ENCODE measurements at regions not wholly inside any gene's neighbourhood (a gene's known extent, or its start where the extent isn't known, plus 50 kb on each side); places are given as distances from the start of the nearest gene placed in this dataset.

DNA sequence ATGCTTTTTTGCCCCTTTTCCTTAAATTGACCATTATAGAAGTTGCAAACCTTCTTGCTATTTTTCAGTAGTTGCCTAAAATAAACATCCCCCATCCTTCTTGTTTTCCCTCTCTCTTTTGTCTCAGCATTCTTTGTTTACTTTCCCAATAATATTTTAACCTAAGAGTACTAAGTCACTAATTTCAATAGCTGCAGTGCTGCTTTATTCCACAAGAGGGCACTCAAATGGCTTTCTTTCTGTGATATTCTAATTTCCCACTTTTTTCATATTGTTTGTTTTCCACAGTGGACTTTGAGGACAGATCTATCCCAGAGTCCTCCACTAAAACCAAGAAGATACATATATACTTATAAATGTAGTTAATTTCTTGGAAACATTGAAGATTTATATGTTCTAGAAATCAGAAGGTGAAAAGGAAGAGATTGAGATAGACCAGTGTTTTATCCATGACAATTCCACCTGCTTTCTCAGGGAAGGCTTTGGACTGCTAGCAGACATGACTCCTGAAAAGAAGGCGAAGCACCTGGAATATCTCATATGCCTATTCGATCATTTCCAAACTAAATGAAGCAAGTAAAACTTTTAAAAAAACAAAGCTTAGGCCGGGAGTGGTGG is 104.8 kb upstream of the GRIK1 start:
- ATAC-seq = no peak
- H4K20me1 ChIP-seq (replicated peaks; ENCODE audit: insufficient read depth) = no peaks in the 10 kb centered on the region
- H3K36me3 ChIP-seq (ENCODE audit: insufficient read depth) = no peaks in the 10 kb centered on the region
- no peak overlapping the region for H3K4me3 Mint-ChIP-seq
- peaks cover 2% of the 10 kb centered on the region for H3K27me3 Mint-ChIP-seq (ENCODE audit: insufficient read depth, low read depth, poor library complexity)
- no peaks in the 10 kb centered on the region; the same call in 2 of the 3 replicates for H3K9me3 Mint-ChIP-seq
- H3F3A ChIP-seq (replicated peaks; ENCODE audit: low read depth) = no peaks in the 10 kb centered on the region
- H3K4me1 Mint-ChIP-seq = peaks cover 5% of the 10 kb centered on the region; the same call in 2 of the 3 replicates
- H3K4me3 ChIP-seq = no peak overlapping the region
- peak overlapping the region; percentile 14; the same call in 1 of the 2 replicates for H3K27ac Mint-ChIP-seq
- no peaks in the 10 kb centered on the region for H3K9me2 ChIP-seq (ENCODE audit: insufficient read depth)
- no peaks in the 10 kb centered on the region for H3K4me1 ChIP-seq (ENCODE audit: insufficient read depth)
- no peak overlapping the region for H3K4me2 ChIP-seq
- no peak overlapping the region for H2AFZ ChIP-seq
- no peak for TF ChIP-seq POLR2AphosphoS5 (IDR thresholded peaks at IDR 0.05; ENCODE audit: low read depth)
- peak; percentile 57 to 98 for TF ChIP-seq CTCF (conservative IDR thresholded peaks at IDR 0.05; ENCODE audit: low read depth in 2 of 2)
- H3K27ac ChIP-seq (ENCODE audit: low read depth) = no peak overlapping the region
- H3K27me3 ChIP-seq (ENCODE audit: insufficient read depth) = no peaks in the 10 kb centered on the region
- DNase-seq (ENCODE audit: low spot score) = peak; percentile 60
- H3K36me3 Mint-ChIP-seq (ENCODE audit: low read depth) = no peaks in the 10 kb centered on the region
- no peaks in the 10 kb centered on the region for H3K79me2 ChIP-seq (replicated peaks; ENCODE audit: insufficient read depth)

GRCh38 chr21:30042443-30042842 is 102.6 kb upstream of the GRIK1 start:
- Histone ChIP-seq H2AFZ (no peak overlapping the region), H3K36me3 (ENCODE audit: insufficient read depth) (no peaks in the 10 kb centered on the region), H3K9me2 (ENCODE audit: insufficient read depth) (no peaks in the 10 kb centered on the region), H3F3A (replicated peaks; ENCODE audit: low read depth) (no peaks in the 10 kb centered on the region), H3K4me1 (ENCODE audit: insufficient read depth) (no peaks in the 10 kb centered on the region), H3K27me3 (ENCODE audit: insufficient read depth) (no peaks in the 10 kb centered on the region), H3K79me2 (replicated peaks; ENCODE audit: insufficient read depth) (no peaks in the 10 kb centered on the region), H3K4me2 (no peak overlapping the region), H3K4me3 (no peak overlapping the region), H4K20me1 (replicated peaks; ENCODE audit: insufficient read depth) (no peaks in the 10 kb centered on the region), H3K27ac (ENCODE audit: low read depth) (no peak overlapping the region)
- ATAC-seq (no peak), DNase-seq (ENCODE audit: low spot score) (no peak)
- H3K27me3 Mint-ChIP-seq (ENCODE audit: insufficient read depth, low read depth, poor library complexity) = peaks cover 2% of the 10 kb centered on the region
- no peak overlapping the region for H3K27ac Mint-ChIP-seq
- H3K9me3 Mint-ChIP-seq = no peaks in the 10 kb centered on the region; the same call in 2 of the 3 replicates
- peaks cover 5% of the 10 kb centered on the region; the same call in 2 of the 3 replicates for H3K4me1 Mint-ChIP-seq
- no peak overlapping the region for H3K4me3 Mint-ChIP-seq
- TF ChIP-seq STAT1 (IDR thresholded peaks at IDR 0.05; ENCODE audit: unreplicated experiment) = no peak
- TF ChIP-seq REST (IDR thresholded peaks at IDR 0.05; ENCODE audit: unreplicated experiment) = no peak
- TF ChIP-seq EZH2phosphoT487 (IDR thresholded peaks at IDR 0.05; ENCODE audit: unreplicated experiment) = no peak
- TF ChIP-seq EZH2 (IDR thresholded peaks at IDR 0.05; ENCODE audit: low read depth, unreplicated experiment) = no peak
- no peaks in the 10 kb centered on the region for H3K36me3 Mint-ChIP-seq (ENCODE audit: low read depth)

Measured in GM23338 (cell line).